NCI-H1417 treated with DMSO at 0.1 percent for 48 hours (cell line): ENCODE measurements at regions not wholly inside any gene's neighbourhood (a gene's known extent, or its start where the extent isn't known, plus 50 kb on each side); places are given as distances from the start of the nearest gene placed in this dataset.
"Not testable (repeated sequence)": the region's sequence is repeated elsewhere in the genome, so short reads cannot be mapped to it uniquely, and the experiment has no call there.

Experiments used
- DNase-seq: peaks from one replicate; lab custom pipeline; 2025; lab: John Stamatoyannopoulos, UW

GRCh38 chrX:117483950-117484349, 632.7 kb downstream of the KLHL13 start:
- DNase-seq, result no peak

DNA sequence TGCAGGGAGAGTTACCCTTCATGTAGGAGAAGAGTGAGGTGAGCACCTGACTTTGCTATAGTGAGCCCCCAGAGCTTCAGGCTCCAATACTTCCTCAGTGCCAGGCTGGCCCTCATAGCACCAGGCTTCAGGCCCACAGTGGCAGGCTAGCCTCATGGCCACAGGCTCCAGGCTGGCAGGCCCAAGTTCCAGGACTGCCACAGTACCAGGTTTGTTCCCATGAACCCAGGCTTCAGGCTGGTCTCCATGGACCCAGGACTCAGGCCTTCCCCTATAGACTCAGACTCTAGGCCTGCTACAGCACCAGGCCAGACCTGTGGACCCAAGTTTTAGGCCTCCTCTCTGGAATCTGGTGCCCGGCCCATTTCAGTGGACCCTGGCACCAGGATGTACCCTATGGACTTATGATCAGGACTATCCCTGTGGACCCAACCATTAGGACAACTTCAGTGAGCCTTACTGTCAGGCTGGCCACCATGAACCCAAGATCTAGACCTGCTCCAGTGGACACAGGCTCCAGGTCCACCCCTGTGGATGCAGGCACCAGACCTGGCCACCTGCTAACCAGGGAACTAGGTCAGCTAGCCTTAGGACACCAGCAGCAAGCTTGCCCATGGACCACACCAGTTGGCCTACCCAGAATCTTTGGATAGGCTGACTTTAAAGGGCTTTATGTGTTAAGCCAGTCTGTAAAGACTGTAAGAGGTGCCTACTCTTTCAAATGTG, 658.2 kb downstream of the KLHL13 start:
- no peak for DNase-seq

GRCh38 chrX:117455787-117456186, 660.8 kb downstream of the KLHL13 start:
- no peak for DNase-seq

DNA sequence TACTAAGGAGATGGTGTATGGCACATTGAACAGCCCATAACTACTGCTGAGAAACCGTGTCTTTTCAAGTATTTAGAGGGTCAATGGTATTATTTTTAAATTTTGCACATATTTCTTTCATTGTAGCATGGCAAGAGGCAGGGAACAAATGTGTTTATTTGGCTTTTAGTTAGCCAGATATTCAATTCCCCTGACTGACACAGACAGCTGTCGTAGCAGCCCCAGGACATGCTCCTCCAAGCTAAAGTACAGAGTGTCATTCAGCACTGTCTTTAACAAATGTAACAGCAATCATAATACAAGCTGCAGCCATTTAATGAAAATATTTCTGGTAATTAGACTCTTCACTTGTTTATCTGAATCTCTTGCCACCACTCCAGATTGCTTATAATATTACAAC, 687.1 kb downstream of the KLHL13 start:
- peak; percentile 19 for DNase-seq

DNA sequence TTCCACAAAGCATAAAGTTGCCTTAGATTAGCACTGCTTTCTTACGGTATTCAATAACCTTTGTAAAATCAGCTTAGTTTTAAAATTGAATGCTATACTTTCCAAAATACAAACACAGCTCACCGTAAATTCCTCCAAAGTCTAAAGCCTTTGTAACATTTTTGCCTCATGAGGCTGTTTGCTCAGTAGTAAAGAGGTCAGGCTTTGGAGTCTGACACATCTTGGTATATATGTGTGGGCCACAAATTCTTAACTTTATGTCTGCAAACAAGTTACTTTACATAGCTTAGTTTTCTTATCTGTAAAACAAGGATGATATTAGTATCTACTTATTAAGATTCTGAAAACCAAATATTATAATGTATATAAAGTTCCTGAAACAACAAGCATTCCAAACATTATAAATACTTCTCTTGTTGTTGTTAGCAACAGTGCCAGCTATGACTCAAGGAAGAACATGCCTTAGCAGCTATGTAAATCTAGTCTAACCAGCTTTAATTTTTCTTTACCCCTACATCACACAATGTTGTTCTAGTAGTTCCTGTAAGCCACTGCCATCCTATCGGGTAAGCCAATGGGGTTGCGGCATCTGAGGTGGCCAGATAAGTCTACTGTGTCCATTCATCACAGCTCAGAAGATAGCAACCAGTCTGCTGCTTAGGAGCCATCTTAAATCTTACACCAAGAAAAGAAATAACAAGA, 709.0 kb downstream of the KLHL13 start:
- DNase-seq, result no peak

- no peak for DNase-seq
Measured at GRCh38 chrX:117400839-117401238, 715.8 kb downstream of the KLHL13 start.

DNA sequence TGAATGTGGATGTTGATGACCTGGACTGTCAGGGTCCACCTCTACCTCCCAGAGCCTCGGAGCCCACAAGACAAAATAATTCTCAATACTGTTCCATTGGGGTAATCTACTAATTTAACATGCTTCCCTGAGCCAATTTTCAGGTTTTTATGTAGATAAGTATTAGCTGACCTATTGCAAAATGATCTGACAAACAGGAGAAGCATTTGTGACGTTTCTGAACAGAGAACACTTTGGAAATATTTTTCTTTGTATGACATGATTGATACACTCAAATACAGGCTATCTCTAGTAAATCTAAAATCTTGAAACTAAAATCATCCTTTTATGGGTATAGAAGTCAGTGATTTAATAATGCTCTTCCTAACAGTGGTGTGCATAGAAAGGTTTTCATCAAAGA, 716.6 kb downstream of the KLHL13 start:
- no peak for DNase-seq

DNA sequence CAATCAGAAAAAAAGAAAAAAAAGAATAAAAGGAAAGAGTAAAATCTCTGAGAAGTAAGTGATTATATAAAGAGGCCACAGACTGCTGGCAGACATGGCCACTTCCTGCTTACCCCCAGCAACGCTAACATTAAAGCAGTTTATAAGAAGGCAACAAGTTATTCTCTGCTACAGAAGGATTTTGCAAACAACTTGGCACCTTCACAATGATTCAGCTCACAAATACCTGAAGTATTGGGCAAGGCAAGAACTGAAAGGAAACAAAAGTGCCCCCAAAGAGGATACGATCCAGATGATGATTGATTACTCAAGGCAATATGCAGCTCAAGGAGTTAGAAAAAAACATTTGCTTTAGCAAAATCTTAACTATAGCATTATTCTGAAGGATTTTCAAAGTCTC, 718.8 kb downstream of the KLHL13 start:
- no peak for DNase-seq

- DNase-seq, result not testable (repeated sequence)
Measured at GRCh38 chrX:117394506-117395070, 722.0 kb downstream of the KLHL13 start.

GRCh38 chrX:117392360-117392759, 724.2 kb downstream of the KLHL13 start:
- DNase-seq, result not testable (repeated sequence)

DNA sequence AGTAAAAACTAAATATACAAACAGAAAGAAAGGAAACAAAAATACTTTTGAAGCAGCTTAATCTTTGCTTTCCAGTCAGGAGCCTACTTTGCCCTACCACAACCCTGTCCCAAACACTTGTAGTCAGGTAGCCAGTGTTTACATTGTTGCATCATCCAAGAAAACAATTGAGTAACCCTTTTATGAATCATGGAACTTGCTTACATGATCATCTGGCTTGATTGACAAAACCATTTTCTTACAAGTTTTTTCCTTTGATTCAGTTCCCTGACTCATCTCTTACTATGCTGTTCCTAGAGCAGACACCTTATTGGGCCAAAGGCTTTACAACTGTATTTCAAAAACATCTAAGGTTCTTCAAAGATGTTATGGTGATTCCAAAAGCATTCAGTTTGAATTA, 740.1 kb downstream of the KLHL13 start:
- no peak for DNase-seq

GRCh38 chrX:117335209-117335608, 781.4 kb downstream of the KLHL13 start:
- DNase-seq, result no peak

DNA sequence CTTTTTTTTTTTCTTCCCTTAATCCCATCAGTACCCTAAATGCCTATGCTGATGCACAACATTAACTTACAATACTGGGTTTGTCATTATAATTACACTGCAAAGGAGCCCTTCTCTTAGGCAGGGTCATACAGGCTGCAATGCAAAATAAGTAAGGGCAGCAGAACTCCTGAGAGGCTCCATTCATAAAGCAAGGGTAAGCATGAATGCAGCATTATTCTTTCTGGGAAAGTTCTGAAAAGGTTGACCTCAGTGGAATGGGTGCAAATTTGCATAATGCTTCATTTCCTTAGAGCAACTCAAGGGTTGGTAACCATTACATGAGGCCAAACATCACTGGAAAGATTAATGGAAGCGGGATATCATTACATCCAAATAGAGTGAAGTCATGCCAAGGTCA, 789.2 kb downstream of the KLHL13 start:
- DNase-seq, result no peak

DNA sequence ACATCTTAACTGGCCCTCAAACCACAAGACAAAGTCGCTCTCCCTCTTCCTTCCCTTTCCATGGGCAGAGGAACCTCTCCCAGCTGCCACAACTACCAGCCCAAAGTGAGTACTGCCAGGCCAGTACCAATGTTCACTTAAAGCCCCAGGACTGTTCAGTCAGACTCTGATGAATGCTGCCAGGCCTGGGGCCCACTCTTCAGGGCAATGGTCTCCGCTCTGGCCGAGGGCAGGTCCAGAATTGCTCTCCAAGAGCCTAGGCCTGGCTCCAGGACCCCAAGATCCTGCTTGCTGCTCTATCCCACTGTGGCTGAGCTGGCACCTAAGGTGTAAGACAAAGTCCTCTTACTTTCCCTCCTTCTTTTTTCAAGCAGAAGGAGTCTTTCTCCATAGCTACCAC, 790.9 kb downstream of the KLHL13 start:
- no peak for DNase-seq

DNA sequence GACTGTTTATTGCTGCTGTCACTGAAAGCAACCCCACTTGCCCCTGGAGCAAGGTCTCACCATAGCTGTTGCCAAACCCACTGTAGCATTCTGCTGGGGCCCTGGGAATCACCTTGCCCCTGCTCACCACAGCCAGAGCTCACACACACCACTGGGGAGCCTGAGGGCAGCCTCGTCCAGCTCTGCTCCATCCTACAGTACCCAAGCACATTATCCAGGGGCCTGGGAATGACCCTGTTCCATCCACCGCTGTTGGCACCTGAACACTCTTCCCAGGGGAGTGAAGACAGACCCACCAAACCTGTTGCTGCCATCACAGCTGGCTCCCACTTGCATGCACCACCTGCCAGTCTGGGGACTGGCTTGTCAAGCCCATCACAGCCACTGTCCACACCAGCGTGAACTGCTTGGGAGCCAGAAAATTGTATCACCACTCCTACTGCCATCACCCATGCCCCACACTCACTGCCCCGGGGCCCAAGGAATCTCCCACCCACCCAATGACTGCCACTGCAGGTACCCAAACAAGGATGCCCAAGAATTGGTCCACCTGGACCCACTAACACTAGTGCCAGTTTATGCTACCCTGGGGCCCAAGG, 811.3 kb downstream of the KLHL13 start:
- no peak for DNase-seq

DNA sequence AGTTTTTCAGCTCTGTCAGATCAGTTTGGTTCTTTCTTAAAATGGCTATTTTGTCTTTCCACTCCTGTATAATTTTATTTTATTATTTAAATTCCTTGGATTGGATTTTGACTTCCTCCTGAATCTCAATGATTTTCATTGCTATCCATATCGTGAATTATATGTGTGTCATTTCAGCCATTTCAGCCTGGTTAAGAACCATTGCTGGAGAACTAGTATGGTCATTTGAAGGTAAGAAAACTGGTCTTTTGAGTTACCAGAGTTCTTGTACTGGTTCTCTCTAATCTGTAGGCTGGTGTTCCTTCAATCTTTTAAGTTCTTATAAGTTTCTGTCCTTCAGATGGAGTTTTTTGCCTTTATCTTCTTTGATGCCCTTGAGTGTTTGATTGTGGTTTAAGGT, 815.5 kb downstream of the KLHL13 start:
- DNase-seq, result no peak

DNA sequence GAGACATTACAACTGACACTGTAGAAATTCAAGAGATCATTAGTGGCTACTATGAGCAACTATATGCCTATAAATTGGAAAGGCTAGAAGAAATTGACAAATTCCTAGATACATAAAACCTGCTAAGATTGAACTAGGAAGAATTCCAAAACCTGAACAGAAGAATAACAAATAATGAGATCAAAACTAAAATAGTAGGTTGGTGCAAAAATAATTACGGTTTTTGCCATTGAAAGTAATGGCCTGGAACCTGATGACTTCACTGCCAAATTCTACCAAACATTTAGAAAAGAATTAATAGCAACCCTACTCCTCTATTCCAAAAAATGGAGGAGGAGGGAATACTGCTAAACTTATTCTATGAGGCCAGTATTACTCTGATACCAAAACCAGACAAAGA, 824.9 kb downstream of the KLHL13 start:
- DNase-seq, result no peak

GRCh38 chrX:117274965-117275364, 812.2 kb upstream of the CT83 start:
- no peak for DNase-seq
